LNCAP (cell line): ENCODE measurements at regions not wholly inside any gene's neighbourhood (a gene's known extent, or its start where the extent isn't known, plus 50 kb on each side); places are given as distances from the start of the nearest gene placed in this dataset.

ENCODE experiments used
- CTCF ChIP-seq: fragments of 450-650 bp; IDR thresholded peaks from 2 replicates; pipeline ENCODE4 v1.5.1; 2017; ENCODE audit warnings: mild to moderate bottlenecking

- no peak for TF ChIP-seq CTCF
These were observed 283.7 kb downstream of the BTBD3 start for GRCh38 chr20:12201289-12201991.

- no peak for TF ChIP-seq CTCF
These were observed 285.7 kb downstream of the BTBD3 start for GRCh38 chr20:12203399-12203798.

- TF ChIP-seq CTCF, result no peak
These were observed 286.3 kb downstream of the BTBD3 start for GRCh38 chr20:12203981-12204380.

GRCh38 chr20:12207875-12208274 is 290.2 kb downstream of the BTBD3 start:
- TF ChIP-seq CTCF, result peak; percentile 38; the same call in 1 of the 2 replicates

GRCh38 chr20:12210591-12210990 is 292.9 kb downstream of the BTBD3 start:
- no peak for TF ChIP-seq CTCF

- no peak for TF ChIP-seq CTCF
These were observed 293.7 kb downstream of the BTBD3 start for GRCh38 chr20:12211361-12211760.

GRCh38 chr20:12217382-12217781 is 299.7 kb downstream of the BTBD3 start:
- TF ChIP-seq CTCF, result no peak

GRCh38 chr20:12219798-12220197 is 302.1 kb downstream of the BTBD3 start:
- no peak for TF ChIP-seq CTCF
